HG03025 (cell line): ENCODE measurements at regions not wholly inside any gene's neighbourhood (a gene's known extent, or its start where the extent isn't known, plus 50 kb on each side); places are given as distances from the start of the nearest gene placed in this dataset.
A peak's percentile ranks its signal among the peaks of the same experiment; 100 is the strongest.
"Not testable (repeated sequence)": the region's sequence is repeated elsewhere in the genome, so short reads cannot be mapped to it uniquely, and the experiment has no call there.

Experiments used
- ATAC-seq: cut with Tn5 transposase; IDR thresholded peaks from one replicate; pipeline ENCODE4 v1.9.1; 2021; ENCODE audit warnings: mild to moderate bottlenecking, moderate library complexity; ENCODE audit not compliant: unreplicated experiment, low FRiP score

GRCh38 chr4:126372634-126373033 lies 1057.9 kb downstream of the FAT4 start:
- no peak for ATAC-seq

- no peak for ATAC-seq
These were observed 1060.8 kb downstream of the FAT4 start for GRCh38 chr4:126375462-126376054.

GRCh38 chr4:126385954-126386353 lies 1071.2 kb downstream of the FAT4 start:
- ATAC-seq: no peak

DNA sequence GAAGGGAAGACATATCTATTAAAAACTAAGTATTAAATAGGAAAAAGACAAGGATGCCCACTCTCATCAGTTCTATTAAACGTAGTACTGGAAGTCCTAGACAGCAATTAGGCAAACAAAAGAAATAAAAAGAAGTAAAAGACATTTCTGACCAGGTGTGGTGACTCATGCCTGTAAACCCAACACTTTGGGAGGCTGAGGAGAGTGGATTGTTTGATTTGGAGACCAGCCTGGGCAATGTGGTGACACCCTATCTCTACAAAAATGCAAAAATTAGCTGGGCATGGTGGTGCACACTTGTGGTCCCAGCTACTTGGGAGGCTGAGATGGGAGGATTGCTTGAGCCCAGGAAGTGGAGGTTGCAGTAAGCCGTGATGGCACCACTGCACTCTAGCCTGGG lies 1071.8 kb downstream of the FAT4 start:
- ATAC-seq: no peak

DNA sequence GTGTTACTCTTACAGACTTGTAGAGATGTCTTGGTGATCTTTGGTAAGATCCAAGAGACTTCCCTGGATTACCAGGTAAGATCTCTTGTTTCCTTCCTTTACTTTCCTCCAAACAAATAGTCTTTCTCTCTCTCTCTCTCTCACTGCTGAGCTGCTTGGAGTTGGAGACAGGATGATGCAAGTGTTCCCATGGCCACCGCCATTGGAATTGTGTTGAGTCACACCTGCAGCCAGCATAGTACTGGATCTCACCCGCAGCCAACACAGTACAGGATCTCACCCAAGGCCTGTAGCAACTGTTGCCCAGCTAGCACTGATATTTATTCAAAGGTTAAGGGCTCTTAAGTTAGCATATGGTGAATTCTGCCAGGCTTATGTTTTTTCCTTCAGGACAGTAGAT lies 1080.9 kb downstream of the FAT4 start:
- no peak for ATAC-seq

- ATAC-seq: no peak
These were observed 1081.4 kb downstream of the FAT4 start for GRCh38 chr4:126396121-126396520.

- ATAC-seq: no peak
These were observed 1081.9 kb downstream of the FAT4 start for GRCh38 chr4:126396703-126397102.

DNA sequence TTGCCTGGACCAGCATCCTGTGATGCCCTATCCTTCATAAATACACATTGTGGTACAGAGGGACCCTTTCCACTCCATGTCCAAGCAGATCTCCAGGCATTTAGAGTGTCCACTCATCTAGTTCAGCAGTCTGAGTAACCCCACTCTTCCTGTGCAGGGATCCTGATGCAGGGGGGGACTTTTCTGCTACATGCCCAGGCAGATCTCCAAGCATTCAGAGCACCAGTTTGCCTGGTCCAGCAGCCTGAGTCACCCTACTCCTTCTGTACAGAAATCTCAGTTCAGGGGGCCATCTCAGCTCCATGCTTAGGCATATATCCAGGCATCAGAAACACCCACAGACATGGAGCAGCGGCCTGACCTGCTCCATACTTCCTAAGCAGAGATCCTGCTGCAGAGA lies 1089.8 kb downstream of the FAT4 start:
- no peak for ATAC-seq

DNA sequence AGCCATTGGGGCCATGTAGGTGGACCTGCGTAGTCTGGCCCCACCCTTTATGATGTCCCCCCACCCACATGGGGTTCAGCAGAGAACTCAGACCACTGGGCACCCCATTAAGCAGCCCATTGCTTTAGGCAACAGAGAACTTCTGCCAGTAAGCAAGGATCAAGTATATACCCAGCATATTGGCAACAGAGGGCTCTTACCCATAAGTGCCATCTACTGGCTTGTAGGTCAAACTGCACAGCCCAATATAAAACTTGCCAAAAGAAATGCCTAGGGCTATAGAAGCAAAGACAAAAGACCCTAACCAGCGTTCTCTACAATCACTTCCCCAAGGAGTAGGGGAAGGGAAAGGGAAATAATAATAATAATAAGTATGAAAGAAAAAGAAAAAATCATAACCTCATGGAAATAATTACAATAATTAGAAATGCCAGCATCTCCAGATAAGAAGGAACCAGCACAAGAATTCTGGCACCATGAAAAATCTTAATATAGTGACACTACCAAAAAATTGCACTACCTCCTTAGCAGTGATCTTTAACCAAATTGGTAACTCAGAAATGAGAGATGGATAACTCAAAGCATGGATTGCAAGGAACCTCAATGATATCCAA lies 1090.7 kb downstream of the FAT4 start:
- ATAC-seq: peak; percentile 82

DNA sequence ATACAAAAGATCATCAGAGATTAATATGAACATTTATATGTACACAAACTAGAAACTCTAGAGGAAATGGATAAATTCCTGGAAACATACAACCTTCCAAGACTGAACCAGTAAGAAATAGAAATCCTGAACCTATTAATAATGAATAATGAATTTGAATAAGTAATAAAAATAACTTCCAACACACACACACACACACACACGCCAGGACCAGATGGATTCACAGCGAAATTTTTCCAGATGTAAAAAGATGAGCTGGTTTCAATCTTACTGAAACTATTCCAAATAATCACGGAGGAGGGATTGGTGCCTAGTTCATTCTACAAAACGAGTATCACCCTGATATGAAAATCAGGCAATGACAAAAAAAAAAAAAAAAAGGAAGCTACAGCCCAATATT lies 1095.0 kb downstream of the FAT4 start:
- ATAC-seq: no peak

- ATAC-seq: no peak
These were observed 1096.3 kb downstream of the FAT4 start for GRCh38 chr4:126411047-126411446.

DNA sequence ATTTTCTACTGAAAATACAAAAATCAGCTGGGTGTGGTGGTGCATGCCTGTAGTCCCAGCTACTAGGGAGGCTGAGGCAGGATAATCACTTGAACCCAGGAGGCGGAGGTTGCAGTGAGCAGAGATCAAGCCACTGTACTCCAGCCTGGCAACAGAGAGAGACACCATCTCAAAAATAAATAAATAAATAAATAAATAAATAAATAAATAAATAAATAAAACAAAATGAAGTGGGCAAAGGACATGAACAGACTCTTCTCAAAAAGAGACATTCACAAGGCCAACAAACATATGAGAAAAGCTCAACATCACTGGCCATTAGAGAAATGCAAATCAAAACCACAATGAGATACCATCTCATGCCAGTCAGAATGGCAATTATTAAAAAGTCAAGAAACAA lies 1097.6 kb downstream of the FAT4 start:
- not testable (repeated sequence) for ATAC-seq

DNA sequence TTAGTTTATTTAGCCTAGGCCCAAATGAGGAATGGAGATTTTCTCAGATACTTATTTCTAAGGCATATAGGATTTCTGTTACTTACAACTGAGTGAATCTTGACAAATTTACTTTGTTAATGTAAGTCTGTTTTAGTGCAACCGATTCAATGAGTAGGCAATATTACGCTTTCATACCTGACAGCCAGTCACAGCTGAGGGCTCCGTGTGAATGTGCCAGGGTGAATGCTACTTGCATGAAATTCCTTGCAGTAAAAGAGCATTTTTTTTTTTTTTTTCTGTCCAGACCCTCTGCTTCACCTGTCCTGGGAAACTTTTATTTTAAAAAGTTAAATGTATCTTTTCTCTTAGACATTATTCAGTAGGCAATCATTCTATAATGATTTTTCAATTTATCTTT lies 1100.0 kb downstream of the FAT4 start:
- ATAC-seq: no peak

DNA sequence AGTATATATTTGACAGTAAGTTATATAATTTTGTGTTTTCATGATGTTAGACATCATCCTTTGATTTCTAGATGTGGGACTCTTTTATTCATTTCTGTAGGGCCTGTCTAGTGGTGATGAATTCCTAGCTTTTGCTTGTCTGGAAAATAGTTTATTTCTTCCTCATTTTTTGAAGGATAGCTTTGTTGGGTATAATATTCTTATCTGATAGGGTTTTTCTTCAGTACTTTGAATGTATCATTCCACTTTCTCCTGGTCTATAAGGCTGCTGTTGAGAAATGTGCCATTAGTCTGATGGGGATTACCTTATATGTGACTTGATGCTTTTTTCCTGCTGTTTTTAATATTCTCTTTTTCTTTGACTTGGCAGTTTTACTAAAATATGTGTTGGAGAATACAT lies 1104.5 kb downstream of the FAT4 start:
- no peak for ATAC-seq

DNA sequence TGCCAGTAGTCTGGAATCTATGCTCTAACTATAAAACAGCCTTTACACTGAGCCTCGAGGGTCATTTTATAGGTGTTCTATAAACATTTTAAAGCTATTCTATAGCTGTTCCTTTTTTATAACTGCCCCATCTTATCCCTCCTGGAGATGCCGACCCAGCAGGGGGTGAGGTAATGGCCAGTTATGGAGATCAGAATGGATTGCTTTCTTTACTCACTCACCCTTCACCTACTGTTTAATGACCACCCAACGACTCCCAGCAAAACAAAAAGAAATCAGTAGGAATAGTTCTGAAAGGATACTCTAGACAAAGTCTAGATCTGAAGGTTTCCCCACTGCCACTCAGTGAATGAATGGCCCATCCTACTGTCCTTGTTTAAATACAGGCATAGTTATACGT lies 1113.1 kb downstream of the FAT4 start:
- ATAC-seq: no peak

GRCh38 chr4:126431049-126431448 lies 1116.3 kb downstream of the FAT4 start:
- ATAC-seq: no peak

DNA sequence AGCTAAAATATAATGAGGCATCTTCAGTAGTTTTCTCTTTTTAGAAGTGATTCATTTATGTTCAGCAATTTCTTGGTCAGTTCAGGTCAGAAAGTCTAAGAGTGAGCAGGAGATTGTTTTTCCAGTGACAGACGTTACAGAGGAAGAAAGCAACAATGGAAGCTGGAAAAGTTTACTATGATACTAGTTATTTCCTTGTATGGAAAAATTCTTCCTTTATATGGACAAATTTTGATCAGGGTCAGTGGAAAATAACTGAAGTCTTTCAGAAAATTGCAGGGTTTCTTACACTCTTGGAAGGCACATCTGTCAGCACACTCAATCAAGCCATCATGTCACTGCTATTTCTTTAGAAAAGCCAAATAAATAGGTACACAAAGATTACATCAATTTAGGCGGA lies 1120.7 kb downstream of the FAT4 start:
- no peak for ATAC-seq

DNA sequence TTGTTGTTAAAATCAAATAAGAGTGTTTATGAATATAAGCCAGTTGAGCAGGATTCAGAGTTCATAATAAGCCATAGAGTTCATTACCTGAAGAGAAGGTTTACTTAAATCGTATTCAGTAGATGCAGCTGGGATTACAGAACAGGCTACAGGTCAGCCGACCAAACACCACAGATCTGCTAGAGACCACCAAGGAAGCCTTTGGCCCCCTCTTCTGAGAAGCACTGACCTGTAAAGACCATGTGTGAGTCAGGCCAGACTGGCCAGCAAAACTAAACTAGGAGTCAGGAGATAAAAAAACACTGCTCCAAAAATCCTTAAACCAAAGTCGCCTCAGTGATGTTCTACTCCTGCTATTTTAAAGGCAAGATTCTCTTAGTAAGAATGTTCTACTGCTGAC lies 1125.5 kb downstream of the FAT4 start:
- ATAC-seq: no peak

DNA sequence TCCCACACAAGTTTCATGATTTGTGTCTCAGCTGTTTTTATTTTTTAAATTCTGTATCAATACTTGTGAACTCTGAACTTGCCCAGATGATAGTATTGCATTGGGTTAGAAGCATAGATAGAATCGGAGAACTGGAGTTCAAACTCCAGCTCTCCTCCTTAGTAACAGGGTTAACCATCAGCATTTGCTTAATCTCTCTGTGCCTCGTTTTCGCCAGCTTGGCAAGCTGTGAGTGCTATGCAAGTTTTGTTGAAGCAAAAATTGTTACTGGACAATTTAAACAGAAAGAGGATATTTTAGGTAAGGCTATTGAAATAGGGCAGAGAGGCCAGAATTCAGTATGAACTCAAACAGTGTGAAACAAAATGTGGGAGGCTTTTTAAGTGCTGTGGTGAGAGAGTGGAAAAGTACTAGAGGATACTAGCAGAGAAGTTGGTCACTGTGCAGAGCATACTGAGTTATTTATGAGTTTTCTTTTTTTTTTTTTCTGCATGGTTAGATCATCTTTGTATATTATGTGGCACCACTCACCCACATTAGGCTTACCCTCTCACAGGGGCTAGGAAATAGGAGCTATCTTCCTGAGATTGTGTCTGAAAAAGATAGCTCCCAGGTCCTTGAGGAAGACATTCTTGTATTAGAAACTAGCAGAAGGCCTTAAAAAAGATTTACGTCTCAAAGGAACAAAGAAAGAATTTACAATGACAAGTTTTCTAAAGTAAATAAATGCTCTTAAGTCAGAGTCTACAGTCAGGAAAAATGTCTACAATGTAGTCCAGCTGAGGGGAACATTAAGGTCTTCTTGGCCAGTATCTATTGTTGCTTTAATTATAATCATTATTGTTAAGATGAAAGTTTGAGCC lies 1126.6 kb downstream of the FAT4 start:
- no peak for ATAC-seq

DNA sequence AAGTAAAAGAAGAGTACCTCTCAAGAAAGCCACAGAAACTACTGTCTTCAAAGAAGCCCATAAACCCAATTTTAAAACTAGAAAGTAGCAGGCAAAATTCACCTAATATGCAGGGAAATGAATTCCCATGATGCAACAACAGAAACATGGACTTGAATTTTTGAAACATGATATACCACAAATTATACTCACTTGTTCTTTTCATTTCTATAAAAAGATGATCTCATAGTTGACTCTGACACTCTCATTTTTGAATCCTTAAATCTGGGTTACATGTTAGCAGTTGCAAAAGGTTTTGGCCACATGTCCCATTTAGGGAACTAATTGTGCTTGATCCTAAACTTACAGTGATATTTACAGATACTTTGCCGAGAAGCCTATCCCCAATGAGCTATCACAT lies 1130.8 kb downstream of the FAT4 start:
- no peak for ATAC-seq

DNA sequence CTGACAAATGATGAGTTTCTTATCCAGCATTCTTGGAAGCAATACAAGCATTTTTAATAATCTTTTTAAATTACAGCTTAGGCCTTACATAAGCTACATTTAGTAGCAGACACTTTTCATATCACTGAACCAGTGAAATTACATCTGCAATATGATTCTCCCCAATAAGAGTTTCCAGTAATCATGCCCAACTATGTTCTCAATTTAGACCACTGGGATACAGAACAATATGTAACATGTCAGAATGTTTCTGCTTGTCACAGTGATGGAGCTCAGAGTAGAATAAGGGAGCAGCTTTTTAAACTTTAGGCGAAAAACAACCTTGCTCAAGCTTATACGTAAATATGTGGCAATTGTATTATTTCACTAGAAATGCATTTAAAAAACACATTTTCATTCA lies 1132.2 kb downstream of the FAT4 start:
- no peak for ATAC-seq
